GM12878 (cell line): ENCODE measurements at regions not wholly inside any gene's neighbourhood (a gene's known extent, or its start where the extent isn't known, plus 50 kb on each side); places are given as distances from the start of the nearest gene placed in this dataset.

Source experiments
- ATAC-seq: fragments of 200-7000 bp; cut with Tn5 transposase; 3 replicates; pipeline ENCODE4 v1.9.1; 2020; ENCODE audit warnings: mild to moderate bottlenecking, moderate library complexity
- BruUV-seq: library from RNA; stranded (reverse); fragments of 400-500 nt; replicated peaks from 2 replicates; lab custom pipeline; 2021; lab: Mats Ljungman, UMichigan
- CTCF ChIA-PET: fragments of 300-600 bp; sonication (Branson Sonifier 250); formaldehyde crosslinking; extraction: SDS; loops from one replicate; lab custom pipeline; 2021; ENCODE audit warnings: inconsistent platforms; lab: Yijun Ruan, JAX
- POLR2A ChIA-PET: fragments of 350-600 bp; formaldehyde crosslinking; extraction: SDS; loops from one replicate; lab custom pipeline; 2021; ENCODE audit warnings: inconsistent platforms; lab: Charles Lee
- RAD21 ChIA-PET: fragments of 300-600 bp; sonication (Branson Sonifier 250); formaldehyde crosslinking; loops from one replicate; lab custom pipeline; 2023; ENCODE audit warnings: antibody characterized with exemption; ENCODE audit not compliant: unreplicated experiment; lab: Charles Lee
- SMC1A ChIA-PET: fragments of 300-600 bp; sonication (Branson Sonifier 250); formaldehyde crosslinking; loops from one replicate; lab custom pipeline; 2023; ENCODE audit not compliant: unreplicated experiment, uncharacterized antibody; lab: Charles Lee
- DNase-seq: peaks from one replicate; pipeline ENCODE4 v3.0.0-alpha.2; 2011; ENCODE audit warnings: low read depth, low spot score
- FAIRE-seq: peaks from 3 replicates; lab custom pipeline; 2011; peaks lifted over from hg19 to GRCh38; lab: Jason Lieb, UNC
- H2AFZ ChIP-seq: 2 replicates; pipeline ENCODE4 v1.6.0; 2011; ENCODE audit warnings: low read depth, low read length, control low read depth; ENCODE audit not compliant: control insufficient read depth
- H3K27ac ChIP-seq: 2 replicates; pipeline ENCODE4 v1.5.1; 2011; ENCODE audit warnings: control low read depth; ENCODE audit not compliant: control insufficient read depth, insufficient read depth
- H3K27me3 ChIP-seq, 2 experiments: replicated peaks in 1 of 2; 2 replicates each; pipeline versions ENCODE4 v1.6.0 to v1.6.1; 2011; ENCODE audit warnings: low read length in 1 of 2; ENCODE audit not compliant: control insufficient read depth in 2 of 2, insufficient read depth in 2 of 2
- H3K36me3 ChIP-seq, 2 experiments: 2 replicates each; pipeline ENCODE4 v1.5.1; 2011; ENCODE audit warnings: low read length in 1 of 2; ENCODE audit not compliant: control insufficient read depth in 2 of 2, insufficient read depth in 2 of 2
- H3K4me1 ChIP-seq: 2 replicates; pipeline ENCODE4 v1.6.1; 2011; ENCODE audit warnings: mild to moderate bottlenecking, low read length, moderate library complexity, mixed read lengths; ENCODE audit not compliant: control insufficient read depth, insufficient read depth
- H3K4me2 ChIP-seq: 2 replicates; pipeline ENCODE4 v1.6.0; 2011; ENCODE audit warnings: control low read depth; ENCODE audit not compliant: control insufficient read depth, insufficient read depth
- H3K4me3 ChIP-seq: fragments of 200-600 bp; sonication (generic); 2 replicates; pipeline ENCODE4 v1.5.1; 2016
- H3K79me2 ChIP-seq: 2 replicates; pipeline ENCODE4 v1.6.0; 2011; ENCODE audit warnings: low read length; ENCODE audit not compliant: control insufficient read depth, insufficient read depth
- H3K9ac ChIP-seq: 2 replicates; pipeline ENCODE4 v1.8.0; 2011; ENCODE audit warnings: low read length, control low read depth, mixed read lengths; ENCODE audit not compliant: control insufficient read depth, insufficient read depth
- H3K9me3 ChIP-seq: replicated peaks from 3 replicates; pipeline ENCODE4 v1.5.1; 2011; ENCODE audit warnings: mild to moderate bottlenecking, low read length; ENCODE audit not compliant: control insufficient read depth, insufficient read depth
- H4K20me1 ChIP-seq: 2 replicates; pipeline ENCODE4 v1.6.0; 2011; ENCODE audit not compliant: control insufficient read depth, insufficient read depth
- ATF7 ChIP-seq: fragments of 450-650 bp; IDR thresholded peaks from 2 replicates; pipeline ENCODE4 v1.6.1; 2016; ENCODE audit warnings: low read depth, mild to moderate bottlenecking
- CEBPB ChIP-seq, 2 experiments: fragments of 150-350 bp in 1 of 2; IDR thresholded peaks; 2 replicates each; pipeline ENCODE4 v1.6.1; 2012 to 2014; ENCODE audit warnings: low read depth in 2 of 2, low read length in 2 of 2, borderline replicate concordance in 1 of 2, inconsistent platforms in 1 of 2
- HDAC6 ChIP-seq: fragments of 200-600 bp; sonication (generic); IDR thresholded peaks from one replicate; pipeline ENCODE4 v1.8.0; 2017; ENCODE audit warnings: antibody characterized with exemption; ENCODE audit not compliant: unreplicated experiment
- NFIC ChIP-seq: IDR thresholded peaks from 2 replicates; pipeline ENCODE4 v1.6.1; 2012; ENCODE audit warnings: low read depth, mild to moderate bottlenecking, inconsistent platforms, low read length, moderate library complexity
- PAX5 ChIP-seq: IDR thresholded peaks from 2 replicates; pipeline ENCODE4 v1.6.1; 2011; ENCODE audit warnings: low read depth, low read length, borderline replicate concordance
- POLR2A ChIP-seq: IDR thresholded peaks from 2 replicates; pipeline ENCODE4 v1.6.1; 2011; ENCODE audit warnings: low read depth, mild to moderate bottlenecking, low read length
- SMAD1 ChIP-seq: fragments of 450-650 bp; IDR thresholded peaks from 2 replicates; pipeline ENCODE4 v1.6.1; 2018; ENCODE audit warnings: mild to moderate bottlenecking, low read depth; ENCODE audit not compliant: partially characterized antibody
- STAT1 ChIP-seq: fragments of 450-650 bp; conservative IDR thresholded peaks from 2 replicates; pipeline ENCODE4 v1.6.1; 2014; ENCODE audit warnings: antibody characterized with exemption, mild to moderate bottlenecking
- TARDBP ChIP-seq: IDR thresholded peaks from 2 replicates; pipeline ENCODE4 v1.6.1; 2016; ENCODE audit warnings: borderline replicate concordance
- WGBS: methylation state at CpG from one replicate; pipeline ENCODE4 v1.1.6; 2016; ENCODE audit warnings: low lambda C conversion rate; ENCODE audit not compliant: insufficient replicate concordance, insufficient coverage; ENCODE audit errors: missing lambda C conversion rate; 5-methylcytosine and 5-hydroxymethylcytosine counted together
- in situ Hi-C: fragments of 300-500 bp; cut with MboI; formaldehyde crosslinking; loops from 9 replicates; pipeline ENCODE4 v1.14.3; 2018; ENCODE audit warnings: mixed read lengths
- intact Hi-C: fragments of 100-400 bp; cut with micrococcal nuclease; formaldehyde crosslinking; loops from one replicate; pipeline ENCODE4 v1.14.2; 2022; ENCODE audit not compliant: unreplicated experiment
- TF ChIP-seq, protein P1 (sequence below): fragments of 150-350 bp; IDR thresholded peaks from 2 replicates; pipeline ENCODE4 v1.6.1; 2016; ENCODE audit warnings: low read depth, low read length
- TF ChIP-seq, protein P2 (sequence below): fragments of 450-650 bp; IDR thresholded peaks from 2 replicates; pipeline ENCODE4 v1.6.1; 2018; ENCODE audit warnings: mild to moderate bottlenecking, low read depth, moderate library complexity; ENCODE audit not compliant: partially characterized antibody
- TF ChIP-seq, protein P3 (sequence below): IDR thresholded peaks from 2 replicates; pipeline ENCODE4 v1.6.1; 2011; ENCODE audit warnings: borderline replicate concordance, low read depth, mild to moderate bottlenecking, moderate library complexity, mixed read lengths, low read length; ENCODE audit not compliant: insufficient read depth; ENCODE audit errors: extremely low read length
- TF ChIP-seq, protein P4 (sequence below): fragments of 450-650 bp; IDR thresholded peaks from 2 replicates; pipeline ENCODE4 v1.6.1; 2018; ENCODE audit warnings: borderline replicate concordance, mild to moderate bottlenecking; ENCODE audit not compliant: partially characterized antibody

DNA sequence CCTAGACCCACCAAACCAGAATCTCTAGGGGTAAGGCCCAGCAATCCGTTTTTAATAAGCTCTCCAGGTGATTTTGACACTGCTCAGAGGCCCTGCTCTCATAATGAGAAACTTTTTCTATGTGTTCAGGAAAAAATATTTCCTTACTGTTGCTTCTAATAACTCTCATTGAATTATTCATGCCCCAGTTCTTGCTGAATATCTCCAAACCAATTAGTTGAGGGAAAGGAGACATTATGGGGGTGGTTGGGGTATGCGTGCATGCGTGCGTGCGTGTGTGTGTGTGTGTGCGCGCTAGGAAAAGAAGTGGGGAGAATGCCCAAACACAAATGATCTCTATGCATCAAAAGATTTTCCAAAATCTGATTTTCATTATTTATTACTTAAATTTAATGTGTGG lies 411.4 kb downstream of the PIK3R1 start:
- H3K27ac ChIP-seq = no peak overlapping the region
- no peaks in the 10 kb centered on the region for H3K36me3 ChIP-seq
- H3K9ac ChIP-seq = no peak overlapping the region
- no TSS peak for BruUV-seq
- no peak overlapping the region for H3K4me2 ChIP-seq
- H3K4me3 ChIP-seq = no peak overlapping the region
- no peaks in the 10 kb centered on the region for H3K9me3 ChIP-seq
- ChIA-PET POLR2A (no interaction called here), SMC1A (no interaction called here), RAD21 (no interaction called here), CTCF (interaction anchor here (0.6 kb wide), 1 partner anchor 509 kb away, joined by 3 read pairs; no protein-coding TSS in a partner anchor)
- in situ Hi-C loops = no loop called here
- no peak for DNase-seq
- intact Hi-C loops = no loop called here
- WGBS = 79% methylated on average over 7 of the region's 7 CpGs
- no peaks in the 10 kb centered on the region for H3K79me2 ChIP-seq
- no peak overlapping the region for H2AFZ ChIP-seq
- no peak for FAIRE-seq
- no peaks in the 10 kb centered on the region for H3K27me3 ChIP-seq
- no peak for ATAC-seq
- H3K4me1 ChIP-seq = no peaks in the 10 kb centered on the region
- no peaks in the 10 kb centered on the region for H4K20me1 ChIP-seq
- TF ChIP-seq, protein P1, sequence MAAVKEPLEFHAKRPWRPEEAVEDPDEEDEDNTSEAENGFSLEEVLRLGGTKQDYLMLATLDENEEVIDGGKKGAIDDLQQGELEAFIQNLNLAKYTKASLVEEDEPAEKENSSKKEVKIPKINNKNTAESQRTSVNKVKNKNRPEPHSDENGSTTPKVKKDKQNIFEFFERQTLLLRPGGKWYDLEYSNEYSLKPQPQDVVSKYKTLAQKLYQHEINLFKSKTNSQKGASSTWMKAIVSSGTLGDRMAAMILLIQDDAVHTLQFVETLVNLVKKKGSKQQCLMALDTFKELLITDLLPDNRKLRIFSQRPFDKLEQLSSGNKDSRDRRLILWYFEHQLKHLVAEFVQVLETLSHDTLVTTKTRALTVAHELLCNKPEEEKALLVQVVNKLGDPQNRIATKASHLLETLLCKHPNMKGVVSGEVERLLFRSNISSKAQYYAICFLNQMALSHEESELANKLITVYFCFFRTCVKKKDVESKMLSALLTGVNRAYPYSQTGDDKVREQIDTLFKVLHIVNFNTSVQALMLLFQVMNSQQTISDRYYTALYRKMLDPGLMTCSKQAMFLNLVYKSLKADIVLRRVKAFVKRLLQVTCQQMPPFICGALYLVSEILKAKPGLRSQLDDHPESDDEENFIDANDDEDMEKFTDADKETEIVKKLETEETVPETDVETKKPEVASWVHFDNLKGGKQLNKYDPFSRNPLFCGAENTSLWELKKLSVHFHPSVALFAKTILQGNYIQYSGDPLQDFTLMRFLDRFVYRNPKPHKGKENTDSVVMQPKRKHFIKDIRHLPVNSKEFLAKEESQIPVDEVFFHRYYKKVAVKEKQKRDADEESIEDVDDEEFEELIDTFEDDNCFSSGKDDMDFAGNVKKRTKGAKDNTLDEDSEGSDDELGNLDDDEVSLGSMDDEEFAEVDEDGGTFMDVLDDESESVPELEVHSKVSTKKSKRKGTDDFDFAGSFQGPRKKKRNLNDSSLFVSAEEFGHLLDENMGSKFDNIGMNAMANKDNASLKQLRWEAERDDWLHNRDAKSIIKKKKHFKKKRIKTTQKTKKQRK = no peak
- TF ChIP-seq POLR2A = no peak
- no peak for TF ChIP-seq CEBPB (IDR thresholded peaks at IDR 0.05; ENCODE audit: borderline replicate concordance in 1 of 2, low read depth in 2 of 2, low read length in 2 of 2)
- TF ChIP-seq, protein P2, sequence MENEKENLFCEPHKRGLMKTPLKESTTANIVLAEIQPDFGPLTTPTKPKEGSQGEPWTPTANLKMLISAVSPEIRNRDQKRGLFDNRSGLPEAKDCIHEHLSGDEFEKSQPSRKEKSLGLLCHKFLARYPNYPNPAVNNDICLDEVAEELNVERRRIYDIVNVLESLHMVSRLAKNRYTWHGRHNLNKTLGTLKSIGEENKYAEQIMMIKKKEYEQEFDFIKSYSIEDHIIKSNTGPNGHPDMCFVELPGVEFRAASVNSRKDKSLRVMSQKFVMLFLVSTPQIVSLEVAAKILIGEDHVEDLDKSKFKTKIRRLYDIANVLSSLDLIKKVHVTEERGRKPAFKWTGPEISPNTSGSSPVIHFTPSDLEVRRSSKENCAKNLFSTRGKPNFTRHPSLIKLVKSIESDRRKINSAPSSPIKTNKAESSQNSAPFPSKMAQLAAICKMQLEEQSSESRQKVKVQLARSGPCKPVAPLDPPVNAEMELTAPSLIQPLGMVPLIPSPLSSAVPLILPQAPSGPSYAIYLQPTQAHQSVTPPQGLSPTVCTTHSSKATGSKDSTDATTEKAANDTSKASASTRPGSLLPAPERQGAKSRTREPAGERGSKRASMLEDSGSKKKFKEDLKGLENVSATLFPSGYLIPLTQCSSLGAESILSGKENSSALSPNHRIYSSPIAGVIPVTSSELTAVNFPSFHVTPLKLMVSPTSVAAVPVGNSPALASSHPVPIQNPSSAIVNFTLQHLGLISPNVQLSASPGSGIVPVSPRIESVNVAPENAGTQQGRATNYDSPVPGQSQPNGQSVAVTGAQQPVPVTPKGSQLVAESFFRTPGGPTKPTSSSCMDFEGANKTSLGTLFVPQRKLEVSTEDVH = no peak
- TF ChIP-seq TARDBP = no peak
- no peak for TF ChIP-seq PAX5
- TF ChIP-seq NFIC = no peak
- TF ChIP-seq, protein P3, sequence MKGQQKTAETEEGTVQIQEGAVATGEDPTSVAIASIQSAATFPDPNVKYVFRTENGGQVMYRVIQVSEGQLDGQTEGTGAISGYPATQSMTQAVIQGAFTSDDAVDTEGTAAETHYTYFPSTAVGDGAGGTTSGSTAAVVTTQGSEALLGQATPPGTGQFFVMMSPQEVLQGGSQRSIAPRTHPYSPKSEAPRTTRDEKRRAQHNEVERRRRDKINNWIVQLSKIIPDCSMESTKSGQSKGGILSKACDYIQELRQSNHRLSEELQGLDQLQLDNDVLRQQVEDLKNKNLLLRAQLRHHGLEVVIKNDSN = no peak
- no peak for TF ChIP-seq SMAD1
- no peak for TF ChIP-seq ATF7
- no peak for TF ChIP-seq STAT1
- TF ChIP-seq HDAC6 = no peak
- TF ChIP-seq, protein P4, sequence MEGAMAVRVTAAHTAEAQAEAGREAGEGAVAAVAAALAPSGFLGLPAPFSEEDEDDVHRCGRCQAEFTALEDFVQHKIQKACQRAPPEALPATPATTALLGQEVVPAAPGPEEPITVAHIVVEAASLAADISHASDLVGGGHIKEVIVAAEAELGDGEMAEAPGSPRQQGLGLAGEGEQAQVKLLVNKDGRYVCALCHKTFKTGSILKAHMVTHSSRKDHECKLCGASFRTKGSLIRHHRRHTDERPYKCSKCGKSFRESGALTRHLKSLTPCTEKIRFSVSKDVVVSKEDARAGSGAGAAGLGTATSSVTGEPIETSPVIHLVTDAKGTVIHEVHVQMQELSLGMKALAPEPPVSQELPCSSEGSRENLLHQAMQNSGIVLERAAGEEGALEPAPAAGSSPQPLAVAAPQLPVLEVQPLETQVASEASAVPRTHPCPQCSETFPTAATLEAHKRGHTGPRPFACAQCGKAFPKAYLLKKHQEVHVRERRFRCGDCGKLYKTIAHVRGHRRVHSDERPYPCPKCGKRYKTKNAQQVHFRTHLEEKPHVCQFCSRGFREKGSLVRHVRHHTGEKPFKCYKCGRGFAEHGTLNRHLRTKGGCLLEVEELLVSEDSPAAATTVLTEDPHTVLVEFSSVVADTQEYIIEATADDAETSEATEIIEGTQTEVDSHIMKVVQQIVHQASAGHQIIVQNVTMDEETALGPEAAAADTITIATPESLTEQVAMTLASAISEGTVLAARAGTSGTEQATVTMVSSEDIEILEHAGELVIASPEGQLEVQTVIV = no peak
